Fibroblast of lung (primary cell): ENCODE measurements at regions not wholly inside any gene's neighbourhood (a gene's known extent, or its start where the extent isn't known, plus 50 kb on each side); places are given as distances from the start of the nearest gene placed in this dataset.

Experiments used
- DNase-seq, 2 donors: peaks; one replicate each; pipeline versions ENCODE4 v3.0.0 to v3.0.0-alpha.2; 2010; ENCODE audit warnings: low read depth in 2 of 2
- H2AFZ ChIP-seq: 2 replicates; pipeline ENCODE4 v1.5.1; 2012; ENCODE audit warnings: low read length, control low read depth, inconsistent platforms
- H3K27ac ChIP-seq: 2 replicates; pipeline ENCODE4 v1.5.1; 2011; ENCODE audit warnings: low read length, control low read depth; ENCODE audit not compliant: insufficient read depth
- H3K27me3 ChIP-seq: 2 replicates; pipeline ENCODE4 v1.5.1; 2011; ENCODE audit warnings: mild to moderate bottlenecking, low read length; ENCODE audit not compliant: control insufficient read depth, insufficient read depth
- H3K36me3 ChIP-seq: 2 replicates; pipeline ENCODE4 v1.5.1; 2011; ENCODE audit warnings: low read length; ENCODE audit not compliant: control insufficient read depth, insufficient read depth
- H3K4me1 ChIP-seq: 2 replicates; pipeline ENCODE4 v1.5.1; 2011; ENCODE audit warnings: low read length; ENCODE audit not compliant: control insufficient read depth, insufficient read depth; ENCODE audit errors: extremely low read depth
- H3K4me2 ChIP-seq: 2 replicates; pipeline ENCODE4 v1.5.1; 2011; ENCODE audit warnings: low read length, control low read depth; ENCODE audit not compliant: insufficient read depth; ENCODE audit errors: extremely low read depth
- H3K4me3 ChIP-seq, 4 experiments: fragments of 200-600 bp in 1 of 4; sonication (generic) in 1 of 4; replicated peaks in 1 of 4; 2 replicates each; pipeline ENCODE4 v1.5.1; 2011 to 2016; ENCODE audit warnings: low read length in 4 of 4, low read depth in 3 of 4, mild to moderate bottlenecking in 3 of 4, control low read depth in 2 of 4, inconsistent platforms in 1 of 4, mixed read lengths in 1 of 4; ENCODE audit not compliant: insufficient read depth in 1 of 4; ENCODE audit errors: control extremely low read depth in 1 of 4
- H3K79me2 ChIP-seq: 2 replicates; pipeline ENCODE4 v1.5.1; 2012; ENCODE audit warnings: mild to moderate bottlenecking, low read length, inconsistent platforms; ENCODE audit not compliant: control insufficient read depth, insufficient read depth
- H3K9ac ChIP-seq: 2 replicates; pipeline ENCODE4 v1.5.1; 2011; ENCODE audit warnings: mild to moderate bottlenecking, low read length, control low read depth; ENCODE audit not compliant: insufficient read depth
- H3K9me3 ChIP-seq: 2 replicates; pipeline ENCODE4 v1.5.1; 2012; ENCODE audit warnings: low read depth, low read length; ENCODE audit not compliant: control insufficient read depth, insufficient read depth
- H4K20me1 ChIP-seq: 2 replicates; pipeline ENCODE4 v1.5.1; 2011; ENCODE audit warnings: low read length; ENCODE audit not compliant: control insufficient read depth, insufficient read depth; ENCODE audit errors: extremely low read depth
- EZH2 ChIP-seq: IDR thresholded peaks from 2 replicates; pipeline ENCODE4 v1.5.1; 2012; ENCODE audit warnings: low read length, control low read depth, mild to moderate bottlenecking; ENCODE audit errors: missing control alignments
- TF ChIP-seq, protein P1 (sequence below), 2 donors: IDR thresholded peaks in 1 of 2; conservative IDR thresholded peaks in 1 of 2; 1 replicate in 1 of 2; 2 replicates in 1 of 2; pipeline ENCODE4 v1.5.1; 2011 to 2012; ENCODE audit warnings: low read length in 2 of 2, control low read depth in 1 of 2, inconsistent platforms in 1 of 2, low read depth in 1 of 2, mild to moderate bottlenecking in 1 of 2

- peaks cover 7% of the 10 kb centered on the region for H3K27me3 ChIP-seq
- no peaks in the 10 kb centered on the region for H4K20me1 ChIP-seq
- no peaks in the 10 kb centered on the region for H3K9me3 ChIP-seq
- DNase-seq, result no peak
- no peak overlapping the region for H3K9ac ChIP-seq
- H3K79me2 ChIP-seq, result no peaks in the 10 kb centered on the region
- H3K4me3 ChIP-seq, result no peak overlapping the region
- no peak overlapping the region for H2AFZ ChIP-seq
- H3K27ac ChIP-seq, result no peak overlapping the region
- H3K4me2 ChIP-seq, result no peak overlapping the region
- no peaks in the 10 kb centered on the region for H3K36me3 ChIP-seq
- no peaks in the 10 kb centered on the region for H3K4me1 ChIP-seq
- TF ChIP-seq, protein P1, sequence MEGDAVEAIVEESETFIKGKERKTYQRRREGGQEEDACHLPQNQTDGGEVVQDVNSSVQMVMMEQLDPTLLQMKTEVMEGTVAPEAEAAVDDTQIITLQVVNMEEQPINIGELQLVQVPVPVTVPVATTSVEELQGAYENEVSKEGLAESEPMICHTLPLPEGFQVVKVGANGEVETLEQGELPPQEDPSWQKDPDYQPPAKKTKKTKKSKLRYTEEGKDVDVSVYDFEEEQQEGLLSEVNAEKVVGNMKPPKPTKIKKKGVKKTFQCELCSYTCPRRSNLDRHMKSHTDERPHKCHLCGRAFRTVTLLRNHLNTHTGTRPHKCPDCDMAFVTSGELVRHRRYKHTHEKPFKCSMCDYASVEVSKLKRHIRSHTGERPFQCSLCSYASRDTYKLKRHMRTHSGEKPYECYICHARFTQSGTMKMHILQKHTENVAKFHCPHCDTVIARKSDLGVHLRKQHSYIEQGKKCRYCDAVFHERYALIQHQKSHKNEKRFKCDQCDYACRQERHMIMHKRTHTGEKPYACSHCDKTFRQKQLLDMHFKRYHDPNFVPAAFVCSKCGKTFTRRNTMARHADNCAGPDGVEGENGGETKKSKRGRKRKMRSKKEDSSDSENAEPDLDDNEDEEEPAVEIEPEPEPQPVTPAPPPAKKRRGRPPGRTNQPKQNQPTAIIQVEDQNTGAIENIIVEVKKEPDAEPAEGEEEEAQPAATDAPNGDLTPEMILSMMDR (conservative IDR thresholded peaks at IDR 0.05 in 1 of 2, IDR thresholded peaks at IDR 0.05 in 1 of 2; ENCODE audit: low read depth in 1 of 2, low read length in 2 of 2), result no peak
- no peak for TF ChIP-seq EZH2
Measured at GRCh38 chr7:106964466-106964865, 80.0 kb upstream of the PRKAR2B start.

GRCh38 chr7:106965108-106965507 lies 79.4 kb upstream of the PRKAR2B start:
- Histone ChIP-seq H2AFZ (no peak overlapping the region), H3K9me3 (no peaks in the 10 kb centered on the region), H4K20me1 (no peaks in the 10 kb centered on the region), H3K9ac (no peak overlapping the region), H3K79me2 (no peaks in the 10 kb centered on the region), H3K4me2 (no peak overlapping the region), H3K36me3 (no peaks in the 10 kb centered on the region), H3K27me3 (peaks cover 2% of the 10 kb centered on the region), H3K27ac (no peak overlapping the region), H3K4me3 (no peak overlapping the region), H3K4me1 (no peaks in the 10 kb centered on the region)
- no peak for DNase-seq
- TF ChIP-seq, protein P1 (conservative IDR thresholded peaks at IDR 0.05 in 1 of 2, IDR thresholded peaks at IDR 0.05 in 1 of 2; ENCODE audit: low read depth in 1 of 2, low read length in 2 of 2), result no peak
- TF ChIP-seq EZH2, result no peak

- H3K27me3 ChIP-seq, result peaks cover 2% of the 10 kb centered on the region
- H3K36me3 ChIP-seq, result no peaks in the 10 kb centered on the region
- no peak overlapping the region for H3K4me2 ChIP-seq
- H3K9me3 ChIP-seq, result no peaks in the 10 kb centered on the region
- H3K9ac ChIP-seq, result no peak overlapping the region
- H2AFZ ChIP-seq, result no peak overlapping the region
- H3K27ac ChIP-seq, result no peak overlapping the region
- no peaks in the 10 kb centered on the region for H3K4me1 ChIP-seq
- no peak overlapping the region for H3K4me3 ChIP-seq
- H3K79me2 ChIP-seq, result no peaks in the 10 kb centered on the region
- no peak for DNase-seq
- no peaks in the 10 kb centered on the region for H4K20me1 ChIP-seq
- no peak for TF ChIP-seq EZH2
- TF ChIP-seq, protein P1 (conservative IDR thresholded peaks at IDR 0.05 in 1 of 2, IDR thresholded peaks at IDR 0.05 in 1 of 2; ENCODE audit: low read depth in 1 of 2, low read length in 2 of 2), result no peak
Measured at GRCh38 chr7:106966121-106966520, 78.4 kb upstream of the PRKAR2B start.
